Neural cell (in vitro differentiated cells): ENCODE measurements at regions not wholly inside any gene's neighbourhood (a gene's known extent, or its start where the extent isn't known, plus 50 kb on each side); places are given as distances from the start of the nearest gene placed in this dataset.

Experiments used
- CTCF ChIP-seq: fragments of 450-650 bp; IDR thresholded peaks from 2 replicates; pipeline ENCODE4 v1.5.1; 2014; ENCODE audit warnings: antibody characterized with exemption, mild to moderate bottlenecking, moderate library complexity; ENCODE audit not compliant: poor library complexity, severe bottlenecking
- EP300 ChIP-seq: fragments of 450-650 bp; conservative IDR thresholded peaks from 2 replicates; pipeline ENCODE4 v1.6.1; 2014; ENCODE audit warnings: antibody characterized with exemption, mild to moderate bottlenecking, moderate library complexity; ENCODE audit not compliant: poor library complexity, severe bottlenecking
- EZH2 ChIP-seq: fragments of 200-600, 300-800 bp; shearing (Covaris generic), sonication (generic); IDR thresholded peaks from 2 replicates; pipeline ENCODE4 v1.6.1; 2014; ENCODE audit warnings: antibody characterized with exemption, low read length, borderline replicate concordance, mild to moderate bottlenecking; ENCODE audit not compliant: insufficient read depth, poor library complexity, severe bottlenecking
- MXI1 ChIP-seq: fragments of 450-650 bp; conservative IDR thresholded peaks from 2 replicates; pipeline ENCODE4 v1.6.1; 2014; ENCODE audit warnings: antibody characterized with exemption, mild to moderate bottlenecking; ENCODE audit not compliant: poor library complexity, severe bottlenecking
- POLR2AphosphoS5 ChIP-seq: IDR thresholded peaks from 2 replicates; pipeline ENCODE4 v1.6.1; 2012
- RAD21 ChIP-seq: fragments of 450-650 bp; conservative IDR thresholded peaks from 2 replicates; pipeline ENCODE4 v1.6.1; 2014; ENCODE audit warnings: antibody characterized with exemption, mild to moderate bottlenecking, moderate library complexity
- REST ChIP-seq: IDR thresholded peaks from 2 replicates; pipeline ENCODE4 v1.6.1; 2012; ENCODE audit warnings: borderline replicate concordance
- TAF1 ChIP-seq: IDR thresholded peaks from 2 replicates; pipeline ENCODE4 v1.6.1; 2012; ENCODE audit warnings: low read depth

- TF ChIP-seq CTCF (no peak), POLR2AphosphoS5 (no peak), EZH2 (no peak), REST (no peak), RAD21 (no peak), EP300 (no peak), TAF1 (no peak), MXI1 (no peak)
These were observed 285.1 kb downstream of the ZEB1 start for GRCh38 chr10:31604096-31604495.
